Vagina (tissue), 2 donors: ENCODE measurements at regions not wholly inside any gene's neighbourhood (a gene's known extent, or its start where the extent isn't known, plus 50 kb on each side); places are given as distances from the start of the nearest gene placed in this dataset.

ENCODE experiments used
- CTCF ChIP-seq, 3 experiments: fragments of 450-650 bp in 2 of 3; fragments of 200-600 bp in 1 of 3; sonication (generic) in 1 of 3; IDR thresholded peaks; one replicate each; pipeline ENCODE4 v1.5.1; 2017 to 2019; ENCODE audit warnings: antibody characterized with exemption in 3 of 3, mild to moderate bottlenecking in 2 of 3, moderate library complexity in 2 of 3
- POLR2AphosphoS5 ChIP-seq, 2 donors: sonication (generic); formaldehyde crosslinking; IDR thresholded peaks; one replicate each; pipeline ENCODE4 v1.9.0; 2017; ENCODE audit warnings: antibody characterized with exemption in 2 of 2, mild to moderate bottlenecking in 2 of 2, low read depth in 1 of 2; ENCODE audit not compliant: insufficient read depth in 1 of 2

- TF ChIP-seq POLR2AphosphoS5 (IDR thresholded peaks at IDR 0.05; ENCODE audit: insufficient read depth in 1 of 2, low read depth in 1 of 2) (no peak), CTCF (IDR thresholded peaks at IDR 0.05) (no peak)
These were observed 275.7 kb upstream of the TCF21 start for GRCh38 chr6:133613211-133613610.
